ENCODE measurements at regions not wholly inside any gene's neighbourhood (a gene's known extent, or its start where the extent isn't known, plus 50 kb on each side); places are given as distances from the start of the nearest gene placed in this dataset.
"Not testable (repeated sequence)": the region's sequence is repeated elsewhere in the genome, so short reads cannot be mapped to it uniquely, and the experiment has no call there.

GRCh38 chr5:174528821-174529544 is 195.4 kb upstream of the MSX2 start:
- DNase-seq, result no peak

DNA sequence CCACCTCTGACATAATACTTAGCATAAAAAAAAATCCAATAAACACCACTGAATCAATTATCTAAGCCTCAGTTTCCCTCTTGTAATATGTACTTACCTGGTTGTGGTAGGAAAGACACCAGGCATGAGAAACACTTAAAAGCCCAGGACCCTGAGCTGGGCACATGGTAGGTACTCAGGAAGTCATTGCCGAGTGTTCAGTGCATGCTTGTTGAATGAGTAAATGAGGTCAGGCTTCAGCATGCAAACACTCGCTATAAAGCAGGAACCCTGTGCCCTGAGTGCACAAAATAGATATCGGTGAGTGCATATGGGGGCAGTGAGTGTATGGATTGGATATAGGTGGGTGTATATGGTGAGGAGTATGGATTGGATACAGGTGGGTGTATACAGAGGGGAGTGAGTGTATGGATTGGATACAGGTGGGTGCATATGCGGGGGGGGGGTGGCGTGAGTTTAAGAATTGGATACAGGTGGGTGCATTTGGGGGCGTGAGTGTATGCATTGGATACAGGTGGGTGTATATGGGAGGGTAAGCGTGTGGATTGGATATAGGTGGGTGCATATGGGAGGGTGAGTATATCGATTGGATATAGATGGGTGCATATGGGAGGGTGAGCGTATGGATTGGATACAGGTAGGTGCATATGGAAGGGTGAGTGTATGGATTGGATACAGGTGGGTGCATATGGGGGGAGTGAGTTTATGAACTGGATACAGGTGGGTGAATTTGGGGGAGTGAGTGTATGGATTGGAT is 194.3 kb upstream of the MSX2 start:
- no peak for DNase-seq

GRCh38 chr5:174531782-174532191 is 192.6 kb upstream of the MSX2 start:
- DNase-seq, result no peak

DNA sequence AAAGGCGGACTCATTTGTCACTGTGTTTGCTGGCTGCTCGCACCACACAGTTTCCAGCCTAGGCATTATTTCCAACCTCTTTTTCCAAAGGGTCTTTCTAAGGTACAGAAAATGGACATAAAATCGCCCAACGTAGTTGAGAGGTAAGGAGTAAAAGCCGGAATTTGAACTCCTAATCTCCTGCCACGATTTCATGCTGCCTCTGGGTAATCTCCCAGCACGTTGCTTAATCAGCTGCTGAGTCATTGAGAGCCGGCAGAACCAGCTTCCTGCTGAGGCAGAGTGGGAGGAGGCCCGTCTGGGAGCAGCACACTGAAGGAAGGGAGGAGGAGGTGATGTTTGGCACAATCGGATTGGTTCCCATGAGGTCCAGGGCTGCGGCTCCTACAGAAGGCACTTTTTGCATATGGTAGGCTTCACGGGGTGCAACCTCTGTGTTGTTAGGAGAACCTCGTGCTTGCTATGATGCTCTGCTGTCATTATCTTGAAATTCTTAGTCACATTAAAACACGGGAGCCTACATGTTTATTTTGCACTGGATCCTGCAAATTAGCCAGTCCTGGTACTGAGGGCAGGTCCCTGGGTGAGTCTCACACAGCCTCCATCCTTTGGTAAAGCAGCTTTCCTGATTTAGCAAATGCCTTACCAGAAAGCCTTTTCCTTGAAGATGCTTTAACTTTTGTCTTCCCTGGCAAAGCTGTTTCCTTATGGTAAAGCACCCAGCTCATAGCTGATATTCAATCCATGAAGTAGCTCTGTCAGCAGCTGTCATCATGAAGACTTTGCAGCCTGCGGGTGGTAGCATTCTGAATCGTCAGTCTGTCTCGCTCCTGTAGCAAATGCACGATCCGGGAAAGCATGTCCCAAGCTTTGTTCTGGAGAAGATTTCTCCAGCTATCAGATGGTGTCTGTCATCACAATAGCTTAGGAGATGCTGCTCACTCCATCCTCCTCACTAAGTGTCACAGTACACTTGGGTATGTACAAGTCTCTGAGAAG is 191.6 kb upstream of the MSX2 start:
- no peak for DNase-seq

DNA sequence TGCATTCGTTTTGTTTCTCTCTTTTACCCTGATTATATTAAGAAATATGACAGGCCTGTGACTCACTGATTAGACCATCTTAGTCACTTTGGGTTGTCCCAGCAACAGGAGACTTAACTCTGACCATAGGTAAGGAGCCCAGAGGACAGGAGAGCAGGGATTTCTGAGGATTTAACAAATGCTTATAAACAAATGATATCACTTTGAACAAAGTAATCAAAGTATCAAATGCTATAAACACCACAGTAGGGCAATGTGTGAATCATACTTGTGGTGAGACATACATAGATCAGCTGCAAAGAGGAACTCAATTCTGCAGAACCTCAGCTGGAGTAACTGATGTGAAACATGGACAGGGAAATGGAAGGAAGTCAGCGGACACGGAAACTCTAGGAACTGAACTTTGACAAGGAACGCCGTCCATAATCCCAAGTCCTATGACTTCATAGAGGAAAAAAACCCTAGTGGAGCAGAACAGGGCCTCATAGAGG is 190.6 kb upstream of the MSX2 start:
- DNase-seq, result no peak

DNA sequence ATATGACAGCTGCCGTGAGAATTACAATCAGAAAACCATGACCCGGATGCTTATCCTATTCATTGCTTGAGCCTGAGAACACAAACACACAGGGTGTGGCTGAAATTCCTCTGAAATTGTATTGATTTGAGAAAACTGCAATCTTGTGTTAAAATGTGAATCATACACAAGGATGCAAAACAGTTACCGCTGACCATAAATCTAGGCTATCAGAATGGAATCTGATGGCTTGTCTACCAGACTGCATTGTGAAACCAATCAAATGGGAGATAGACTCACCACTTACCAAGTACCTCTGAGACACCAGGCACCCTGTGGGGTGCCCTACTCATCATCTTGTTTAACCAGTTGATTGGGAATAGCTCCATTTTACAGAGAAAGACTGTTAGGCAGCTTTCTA is 188.7 kb upstream of the MSX2 start:
- no peak for DNase-seq

DNA sequence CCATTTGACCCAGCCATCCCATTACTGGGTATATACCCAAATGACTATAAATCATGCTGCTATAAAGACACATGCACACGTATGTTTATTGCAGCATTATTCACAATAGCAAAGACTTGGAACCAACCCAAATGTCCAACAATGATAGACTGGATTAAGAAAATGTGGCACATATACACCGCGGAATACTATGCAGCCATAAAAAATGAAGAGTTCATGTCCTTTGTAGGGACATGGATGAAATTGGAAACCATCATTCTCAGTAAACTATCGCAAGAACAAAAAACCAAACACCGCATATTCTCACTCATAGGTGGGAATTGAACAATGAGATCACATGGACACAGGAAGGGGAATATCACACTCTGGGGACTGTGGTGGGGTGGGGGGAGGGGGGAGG is 184.6 kb upstream of the MSX2 start:
- not testable (repeated sequence) for DNase-seq

DNA sequence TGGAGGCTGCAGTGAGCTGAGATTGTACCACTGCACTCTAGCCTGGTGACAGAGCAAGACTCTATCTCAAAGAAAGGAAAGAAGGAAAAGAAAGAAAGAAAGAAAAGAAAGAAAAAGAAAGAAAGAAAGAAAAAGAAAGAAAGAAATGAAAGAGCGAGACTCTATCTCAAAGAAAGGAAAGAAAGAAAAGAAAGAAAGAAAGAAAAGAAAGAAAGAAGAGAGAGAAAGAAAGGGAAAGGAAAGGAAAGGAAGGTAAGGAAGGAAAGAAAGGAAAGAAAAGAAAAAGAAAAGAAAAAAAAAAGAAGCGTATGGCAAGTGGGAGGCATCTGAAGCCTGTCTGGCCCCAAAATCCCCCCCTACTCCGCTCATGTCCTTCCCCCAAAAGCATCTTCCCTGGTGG is 182.3 kb upstream of the MSX2 start:
- DNase-seq, result no peak

GRCh38 chr5:174542471-174542870 is 181.9 kb upstream of the MSX2 start:
- DNase-seq, result no peak

GRCh38 chr5:174545926-174546325 is 178.5 kb upstream of the MSX2 start:
- no peak for DNase-seq

GRCh38 chr5:174547814-174548213 is 176.6 kb upstream of the MSX2 start:
- no peak for DNase-seq

DNA sequence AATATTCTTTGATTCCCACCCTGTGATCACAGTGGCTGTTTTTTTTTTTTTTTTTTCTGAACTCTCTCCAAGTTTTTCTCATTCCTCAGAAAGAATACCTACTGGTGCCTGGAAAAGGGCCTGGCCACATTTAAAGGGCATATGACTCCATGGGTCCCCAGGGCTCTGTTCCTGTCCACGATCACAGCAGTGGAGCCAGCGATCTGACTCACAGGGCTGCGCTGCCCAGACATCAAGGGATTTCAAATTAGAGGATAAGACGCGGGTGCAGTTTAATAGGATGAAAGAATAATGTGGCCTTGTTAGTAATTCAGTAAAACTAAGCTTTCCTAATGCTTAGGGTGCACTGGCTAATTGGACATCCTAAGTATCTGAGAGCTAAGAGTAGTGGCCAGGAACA is 175.1 kb upstream of the MSX2 start:
- DNase-seq, result no peak

- no peak for DNase-seq
Observed at GRCh38 chr5:174550026-174550425, 174.4 kb upstream of the MSX2 start.

DNA sequence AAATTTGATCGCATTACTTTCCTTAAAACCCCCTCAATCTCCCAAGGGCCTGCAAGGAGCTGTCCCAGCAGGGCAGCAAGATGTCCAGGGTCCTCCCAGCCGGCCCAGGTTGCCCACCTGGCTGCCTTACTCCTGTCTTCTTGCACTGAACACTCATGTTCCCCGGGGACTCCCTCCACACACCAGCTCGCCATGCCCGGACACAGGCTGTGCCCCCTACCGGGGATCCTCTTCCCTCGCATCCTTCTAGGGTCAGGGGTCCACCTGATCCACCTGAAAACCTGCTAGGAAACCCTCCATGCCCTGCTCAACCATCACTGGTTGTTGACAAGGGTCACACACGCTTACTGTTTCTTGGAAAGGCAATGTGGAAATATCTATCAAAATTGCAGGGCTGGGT is 172.0 kb upstream of the MSX2 start:
- DNase-seq, result no peak

DNA sequence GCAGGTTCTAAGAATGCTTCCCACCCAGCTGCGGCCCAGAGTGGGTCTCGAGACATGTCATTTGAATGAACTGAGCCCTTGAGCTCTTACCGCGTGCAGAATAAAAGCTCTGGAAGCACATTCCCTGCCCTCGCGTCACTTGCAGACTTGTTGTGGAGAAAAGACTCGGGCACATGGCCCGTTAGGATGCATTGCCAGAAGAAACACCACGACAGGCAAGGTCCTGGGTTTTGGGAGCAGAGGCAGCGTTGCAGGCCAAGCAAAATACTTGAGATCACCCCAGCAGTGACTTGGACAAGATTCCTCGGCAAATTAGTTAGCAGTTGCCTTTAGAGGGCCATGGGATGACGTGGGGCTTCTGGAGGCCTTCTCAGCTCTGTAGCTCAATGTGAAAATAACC is 170.8 kb upstream of the MSX2 start:
- no peak for DNase-seq

DNA sequence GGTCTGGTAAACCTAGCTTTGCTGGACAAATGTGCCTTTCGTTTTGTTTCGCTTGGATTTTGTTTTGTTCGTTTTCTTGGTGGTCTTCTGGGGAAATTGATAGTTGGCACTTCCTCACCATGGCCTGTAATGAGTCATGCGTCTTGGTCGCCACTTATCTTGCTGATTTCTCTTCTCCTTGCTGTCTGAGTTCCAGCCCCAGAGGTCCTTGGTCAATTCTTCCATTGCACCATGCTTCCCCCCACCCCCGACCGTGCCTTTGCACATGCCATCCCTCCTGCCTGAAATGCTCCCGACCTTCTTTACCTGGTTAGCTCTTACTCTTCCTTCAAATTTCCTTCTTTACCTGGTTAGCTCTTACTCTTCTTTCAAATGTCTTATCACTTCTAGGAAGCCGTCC is 168.7 kb upstream of the MSX2 start:
- DNase-seq, result no peak

- DNase-seq, result no peak
Observed at GRCh38 chr5:174556756-174557155, 167.6 kb upstream of the MSX2 start.

DNA sequence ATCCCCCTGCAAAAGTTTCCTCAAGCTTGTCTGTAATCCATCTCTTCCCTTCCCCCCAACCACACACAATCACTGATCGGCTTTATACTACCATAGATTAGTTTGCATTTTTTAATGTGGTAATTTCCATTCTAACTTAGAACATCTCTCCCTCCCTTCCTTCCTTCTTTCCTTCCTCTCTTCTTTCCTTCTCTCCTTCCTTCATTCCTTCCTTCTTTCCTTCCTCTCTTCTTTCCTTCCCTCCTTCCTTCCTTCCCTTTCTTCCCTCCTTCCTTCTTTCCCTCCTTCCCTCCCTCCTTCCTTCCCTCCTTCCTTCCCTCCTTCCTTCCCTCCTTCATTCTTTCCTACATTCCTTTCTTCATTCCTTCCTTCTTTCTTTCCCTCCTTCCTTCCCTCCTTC is 166.2 kb upstream of the MSX2 start:
- DNase-seq, result no peak

- DNase-seq, result no peak
Observed at GRCh38 chr5:174559141-174559540, 165.2 kb upstream of the MSX2 start.

- no peak for DNase-seq
Observed at GRCh38 chr5:174559566-174560090, 164.8 kb upstream of the MSX2 start.

DNA sequence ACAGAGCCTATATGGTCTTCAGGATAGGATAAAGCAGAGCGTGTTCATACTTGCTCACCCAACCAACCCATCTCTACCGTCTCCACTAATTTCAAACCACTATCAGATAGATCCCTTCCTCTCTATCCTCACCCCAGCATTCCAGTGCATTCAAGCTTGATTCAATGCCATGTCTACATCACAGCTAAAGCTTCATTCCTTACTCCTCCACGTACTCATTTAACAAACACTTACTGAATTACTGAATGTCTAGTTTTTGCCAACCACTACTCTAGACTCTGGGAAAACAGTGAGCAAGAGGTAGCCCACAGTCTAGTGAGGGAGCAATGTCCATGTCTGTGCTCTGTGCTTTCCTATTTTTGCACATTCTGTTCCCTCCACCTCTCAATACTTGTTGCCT is 163.5 kb upstream of the MSX2 start:
- DNase-seq, result no peak

DNA sequence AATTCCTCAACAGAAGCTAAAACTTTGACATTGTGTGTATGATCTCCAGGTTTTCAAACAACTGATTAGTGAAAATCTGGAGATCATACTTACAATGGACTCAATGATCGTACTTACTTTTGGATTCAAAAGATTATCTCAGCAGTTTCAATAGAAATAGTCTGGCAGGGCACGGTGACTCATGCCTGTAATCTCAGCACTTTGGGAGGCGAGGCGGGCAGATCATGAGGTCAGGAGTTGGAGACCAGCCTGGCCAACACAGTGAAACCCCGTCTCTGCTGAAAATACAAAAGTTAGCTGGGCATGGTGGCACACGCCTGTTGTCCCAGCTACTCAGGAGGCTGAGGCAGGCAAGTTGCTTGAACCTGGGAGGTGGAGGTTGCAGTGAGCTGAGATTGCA is 161.3 kb upstream of the MSX2 start:
- not testable (repeated sequence) for DNase-seq

- no peak for DNase-seq
Observed at GRCh38 chr5:174563899-174564298, 160.5 kb upstream of the MSX2 start.
